Osteoblast (primary cell): ENCODE measurements at regions not wholly inside any gene's neighbourhood (a gene's known extent, or its start where the extent isn't known, plus 50 kb on each side); places are given as distances from the start of the nearest gene placed in this dataset.

ENCODE experiments used
- DNase-seq: peaks from one replicate; pipeline ENCODE4 v3.0.0; 2011; ENCODE audit warnings: low spot score, mixed read lengths; ENCODE audit not compliant: insufficient read length; ENCODE audit errors: missing footprints
- H2AFZ ChIP-seq: 2 replicates; pipeline ENCODE4 v1.6.0; 2011; ENCODE audit warnings: mild to moderate bottlenecking, low read length
- H3K27ac ChIP-seq: 2 replicates; pipeline ENCODE4 v1.5.1; 2011; ENCODE audit warnings: mild to moderate bottlenecking, low read depth, low read length, moderate library complexity
- H3K27me3 ChIP-seq: 2 replicates; pipeline ENCODE4 v1.6.0; 2012; ENCODE audit warnings: mild to moderate bottlenecking, control low read depth, inconsistent platforms, low read length, moderate library complexity; ENCODE audit not compliant: insufficient read depth
- H3K36me3 ChIP-seq: 2 replicates; pipeline ENCODE4 v1.5.1; 2011; ENCODE audit warnings: mild to moderate bottlenecking, low read length, control low read depth, moderate library complexity; ENCODE audit not compliant: insufficient read depth
- H3K4me1 ChIP-seq: 2 replicates; pipeline ENCODE4 v1.5.1; 2011; ENCODE audit warnings: mild to moderate bottlenecking, low read length, control low read depth, moderate library complexity; ENCODE audit not compliant: insufficient read depth
- H3K4me2 ChIP-seq: 2 replicates; pipeline ENCODE4 v1.6.0; 2011; ENCODE audit warnings: mild to moderate bottlenecking, low read length; ENCODE audit not compliant: insufficient read depth
- H3K4me3 ChIP-seq: fragments of 200-600 bp; sonication (generic); 3 replicates; pipeline ENCODE4 v1.5.1; 2012; ENCODE audit warnings: mild to moderate bottlenecking, low read length, inconsistent platforms; ENCODE audit not compliant: insufficient read depth
- H3K79me2 ChIP-seq: 2 replicates; pipeline ENCODE4 v1.6.0; 2012; ENCODE audit warnings: mild to moderate bottlenecking, low read length, control low read depth, inconsistent platforms; ENCODE audit not compliant: insufficient read depth
- H3K9me3 ChIP-seq: 2 replicates; pipeline ENCODE4 v1.5.1; 2011; ENCODE audit warnings: low read depth, low read length, control low read depth
- H4K20me1 ChIP-seq: 2 replicates; pipeline ENCODE4 v1.6.0; 2012; ENCODE audit warnings: mild to moderate bottlenecking, low read length, control low read depth; ENCODE audit not compliant: insufficient read depth
- CTCF ChIP-seq: IDR thresholded peaks from 2 replicates; pipeline ENCODE4 v1.5.1; 2011; ENCODE audit warnings: mild to moderate bottlenecking, low read depth, low read length, moderate library complexity; ENCODE audit errors: extremely low read depth

- Histone ChIP-seq H3K36me3 (no peaks in the 10 kb centered on the region), H3K79me2 (no peaks in the 10 kb centered on the region), H3K9me3 (no peaks in the 10 kb centered on the region), H3K4me2 (no peak overlapping the region), H3K27ac (no peak overlapping the region), H3K4me3 (no peak overlapping the region), H3K27me3 (no peaks in the 10 kb centered on the region), H4K20me1 (no peaks in the 10 kb centered on the region), H3K4me1 (peaks cover 7% of the 10 kb centered on the region), H2AFZ (no peak overlapping the region)
- TF ChIP-seq CTCF: no peak
- no peak for DNase-seq
Observed at GRCh38 chr9:95645579-95645978, 128.8 kb upstream of the PTCH1 start.

- H3K27ac ChIP-seq: no peak overlapping the region
- no peaks in the 10 kb centered on the region for H3K36me3 ChIP-seq
- H3K4me3 ChIP-seq: no peak overlapping the region
- H3K9me3 ChIP-seq: no peaks in the 10 kb centered on the region
- no peaks in the 10 kb centered on the region for H3K27me3 ChIP-seq
- H3K4me2 ChIP-seq: no peak overlapping the region
- H2AFZ ChIP-seq: no peak overlapping the region
- peaks cover 2% of the 10 kb centered on the region for H3K4me1 ChIP-seq
- no peak for DNase-seq
- no peak for TF ChIP-seq CTCF
- no peaks in the 10 kb centered on the region for H4K20me1 ChIP-seq
- no peaks in the 10 kb centered on the region for H3K79me2 ChIP-seq
Observed at GRCh38 chr9:95644377-95644776, 127.6 kb upstream of the PTCH1 start.

- TF ChIP-seq CTCF: no peak
- Histone ChIP-seq H3K4me1 (no peaks in the 10 kb centered on the region), H3K27ac (no peak overlapping the region), H3K9me3 (no peaks in the 10 kb centered on the region), H3K4me3 (no peak overlapping the region), H3K79me2 (no peaks in the 10 kb centered on the region), H3K4me2 (no peak overlapping the region), H3K27me3 (no peaks in the 10 kb centered on the region), H3K36me3 (no peaks in the 10 kb centered on the region), H4K20me1 (no peaks in the 10 kb centered on the region), H2AFZ (no peak overlapping the region)
- no peak for DNase-seq
Observed at GRCh38 chr9:95643619-95644018, 126.8 kb upstream of the PTCH1 start.

- no peak for TF ChIP-seq CTCF
- Histone ChIP-seq H3K4me3 (no peak overlapping the region), H3K27ac (no peak overlapping the region), H4K20me1 (no peaks in the 10 kb centered on the region), H3K36me3 (no peaks in the 10 kb centered on the region), H3K4me2 (no peak overlapping the region), H3K27me3 (no peaks in the 10 kb centered on the region), H3K79me2 (no peaks in the 10 kb centered on the region), H3K4me1 (no peaks in the 10 kb centered on the region), H2AFZ (no peak overlapping the region), H3K9me3 (no peaks in the 10 kb centered on the region)
- DNase-seq: no peak
Observed at GRCh38 chr9:95642189-95642588, 125.4 kb upstream of the PTCH1 start.
